ENCODE measurements at regions not wholly inside any gene's neighbourhood (a gene's known extent, or its start where the extent isn't known, plus 50 kb on each side); places are given as distances from the start of the nearest gene placed in this dataset.

- DNase-seq: no peak
These were observed 51.2 kb upstream of the RNF144B start for GRCh38 chr6:18335948-18336347.

GRCh38 chr6:18334251-18334650 lies 52.9 kb upstream of the RNF144B start:
- no peak for DNase-seq

DNA sequence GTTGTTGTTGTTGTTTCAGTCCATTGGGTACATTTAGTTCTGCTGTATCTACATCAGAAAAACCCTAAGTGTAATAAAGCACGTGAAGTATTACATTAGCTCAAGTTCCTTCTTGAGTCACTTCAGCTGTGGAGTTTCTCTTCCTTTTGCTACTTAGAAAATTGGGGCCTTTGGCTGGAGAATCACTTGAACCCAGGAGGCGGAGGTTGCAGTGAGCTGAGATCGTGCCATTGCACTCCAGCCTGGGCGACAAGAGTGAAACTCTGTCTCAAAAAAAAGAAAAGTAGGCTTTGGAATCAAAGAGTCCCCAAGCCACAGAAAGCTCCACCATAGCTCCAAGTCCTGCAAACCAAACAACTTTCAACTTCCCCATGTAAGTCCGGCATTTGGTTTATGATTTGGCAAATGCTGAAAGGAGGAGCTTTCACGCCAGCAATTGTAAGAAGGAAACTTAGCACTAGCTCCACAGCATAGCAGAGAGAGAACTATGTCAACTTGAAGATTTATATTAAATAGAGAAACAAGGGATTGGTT lies 56.5 kb upstream of the RNF144B start:
- DNase-seq: no peak

DNA sequence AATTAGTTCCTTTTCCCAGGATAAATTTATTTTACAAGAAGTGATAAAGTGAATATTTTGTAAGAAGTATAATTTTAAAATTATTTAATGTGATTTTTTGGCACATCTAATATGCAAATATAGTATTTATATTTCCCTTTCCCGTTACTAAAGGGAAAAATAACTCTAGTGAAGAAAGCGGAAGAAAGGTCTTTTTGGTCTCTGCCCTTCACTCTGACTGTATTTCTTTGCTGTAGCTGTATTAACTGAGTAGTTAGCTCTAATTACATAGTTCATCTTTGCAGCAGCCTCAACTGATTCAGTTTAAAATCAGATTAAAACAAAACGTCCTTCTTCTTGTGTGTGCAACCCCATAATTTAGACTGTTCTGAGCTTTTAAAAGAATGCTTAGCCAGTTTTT lies 57.4 kb upstream of the RNF144B start:
- no peak for DNase-seq

DNA sequence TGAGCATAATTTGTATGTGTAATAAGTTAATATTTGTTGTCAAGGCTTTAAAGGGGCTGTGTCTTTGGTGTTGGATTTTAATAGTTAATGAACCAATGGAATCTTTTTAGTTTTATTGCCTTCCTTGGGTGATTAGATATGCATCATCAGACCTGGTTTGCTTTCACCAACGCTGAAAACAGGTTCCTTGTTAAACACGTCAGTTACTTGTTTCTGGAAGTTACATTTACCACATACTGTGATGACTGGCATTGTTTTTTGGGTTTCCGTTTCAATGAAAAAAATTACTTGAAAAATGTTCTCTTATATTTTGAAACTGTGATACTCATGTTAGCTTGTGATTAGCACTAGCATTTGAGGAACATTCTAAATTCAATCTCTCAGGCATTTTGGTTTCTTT lies 58.6 kb upstream of the RNF144B start:
- DNase-seq: peak; percentile 42

DNA sequence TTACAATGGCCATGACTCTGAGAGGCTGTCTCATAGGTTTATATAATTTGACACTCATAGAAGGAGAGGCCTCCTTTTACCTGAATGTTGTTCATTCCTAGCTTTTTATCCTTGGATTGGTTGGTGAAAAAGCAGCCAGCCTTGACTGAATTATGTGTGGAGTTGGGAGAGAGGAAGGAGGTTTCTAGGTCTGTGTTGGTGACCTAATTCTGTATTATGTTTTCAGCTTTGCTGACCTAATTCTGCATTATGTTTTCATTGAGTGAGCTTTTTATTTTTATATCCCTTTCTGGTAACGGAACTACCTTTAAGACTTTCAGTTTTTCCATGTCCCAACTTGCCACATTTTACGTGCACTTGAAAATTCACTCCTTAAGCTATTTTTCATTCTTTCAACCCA lies 59.1 kb upstream of the RNF144B start:
- DNase-seq: no peak

GRCh38 chr6:18327626-18328025 lies 59.5 kb upstream of the RNF144B start:
- DNase-seq: peak; percentile 80

DNA sequence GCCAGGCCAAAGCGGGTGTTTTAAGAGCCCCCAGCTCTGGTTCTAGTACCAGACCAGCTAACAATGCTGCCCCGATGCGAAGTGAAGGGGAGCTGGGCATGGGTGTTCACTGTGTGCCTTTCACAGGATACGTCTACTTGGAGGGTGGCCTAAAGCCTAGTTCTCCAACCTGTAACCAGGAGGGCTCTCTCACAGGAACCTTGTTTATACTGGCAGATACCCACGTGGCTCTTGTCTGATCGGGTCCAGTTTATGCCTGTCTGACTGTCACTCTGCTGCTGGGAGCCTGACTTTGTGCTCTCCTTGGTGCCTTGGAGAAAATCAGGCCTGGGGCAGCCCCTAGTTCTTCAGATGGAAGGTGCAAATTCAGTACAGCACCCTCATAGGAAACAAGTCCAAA lies 60.2 kb upstream of the RNF144B start:
- DNase-seq: no peak

DNA sequence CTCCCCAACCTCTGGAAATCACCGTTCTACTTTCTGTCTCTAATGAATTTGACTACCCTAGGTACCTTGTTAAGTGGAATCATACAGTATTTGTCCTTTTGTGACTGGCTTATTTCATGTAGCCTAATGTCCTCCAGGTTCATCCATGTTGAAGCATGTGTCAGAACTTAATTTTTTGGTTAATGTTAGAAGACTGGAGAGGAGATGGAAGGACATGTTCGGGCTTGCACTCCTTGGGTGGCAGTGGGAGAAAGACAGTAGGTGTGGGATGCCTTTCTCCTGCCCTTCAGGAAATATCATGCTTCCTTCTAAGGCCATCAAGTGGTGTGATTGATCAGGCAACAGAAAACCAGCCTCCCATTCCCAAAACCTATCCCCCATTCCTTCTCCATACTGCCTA lies 61.1 kb upstream of the RNF144B start:
- DNase-seq: no peak

- DNase-seq: no peak
These were observed 60.3 kb upstream of the DEK start for GRCh38 chr6:18324706-18325042.

GRCh38 chr6:18323935-18324705 lies 59.8 kb upstream of the DEK start:
- DNase-seq: peak; percentile 84

- no peak for DNase-seq
These were observed 53.5 kb upstream of the DEK start for GRCh38 chr6:18317850-18318249.

DNA sequence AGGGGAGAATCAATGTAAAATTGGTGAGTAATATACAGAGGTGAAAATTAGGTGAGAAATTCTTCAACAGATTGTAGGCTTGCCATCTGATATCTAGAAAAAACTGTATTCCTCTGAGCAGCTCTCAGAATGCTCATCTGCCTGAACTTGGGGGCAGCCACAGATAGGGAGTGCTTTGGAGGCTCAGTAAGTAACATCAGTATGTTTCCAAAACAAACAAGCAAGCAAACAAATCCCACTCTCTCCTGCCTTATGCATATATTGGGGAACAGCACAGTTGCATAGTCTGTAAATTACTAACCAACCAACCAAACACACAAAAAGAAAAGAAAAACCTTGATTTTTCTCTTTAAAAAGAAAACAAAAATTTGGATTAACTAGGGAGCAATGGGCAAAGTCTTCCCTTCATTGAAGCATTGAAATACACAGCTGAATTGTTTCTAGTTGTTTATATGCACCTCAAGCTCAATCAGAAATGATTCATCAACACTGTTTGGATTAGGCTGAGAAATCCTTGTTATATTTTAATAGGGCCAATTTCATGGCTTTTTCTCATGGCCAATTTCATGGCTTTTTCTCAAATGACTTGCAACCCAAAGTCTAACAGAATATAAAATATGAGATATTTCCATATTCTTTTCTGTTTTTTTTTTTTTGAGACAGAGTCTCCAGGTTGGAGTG lies 50.1 kb upstream of the DEK start:
- DNase-seq: no peak

Data from eye (tissue), 1 donor.